ENCODE measurements at regions not wholly inside any gene's neighbourhood (a gene's known extent, or its start where the extent isn't known, plus 50 kb on each side); places are given as distances from the start of the nearest gene placed in this dataset.

DNA sequence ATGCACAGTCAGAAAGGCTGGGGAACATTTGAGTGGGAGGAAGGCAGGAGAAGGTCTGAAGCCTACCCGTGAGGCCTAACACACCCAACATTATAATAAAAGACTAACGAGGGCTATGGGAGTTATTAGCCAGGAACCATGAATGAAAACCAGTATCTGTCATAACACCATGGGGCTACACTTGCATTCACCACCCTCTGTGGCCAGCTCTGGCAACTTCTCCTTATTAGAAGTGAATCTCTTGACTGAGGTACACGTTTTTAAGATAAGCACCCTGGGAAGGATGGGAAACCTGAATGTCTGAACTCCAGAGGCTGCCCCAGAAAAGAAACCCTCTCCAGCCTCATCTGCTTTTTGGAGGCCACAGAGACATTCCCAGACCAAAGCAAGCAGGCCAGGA lies 204.3 kb upstream of the RAB4A start:
- ChIA-PET CTCF (no interaction called here), POLR2A (ENCODE audit: unreplicated experiment) (no interaction called here)
- H3K9me3 ChIP-seq (ENCODE audit: insufficient read depth, low read depth): no peaks in the 10 kb centered on the region
- H2AFZ ChIP-seq: no peak overlapping the region
- H4K20me1 ChIP-seq (ENCODE audit: insufficient read depth): no peaks in the 10 kb centered on the region; the same call in 1 of the 2 replicates
- H3K27me3 ChIP-seq (ENCODE audit: insufficient read depth, low read depth): peaks cover 50% of the 10 kb centered on the region
- TF ChIP-seq, protein P1, sequence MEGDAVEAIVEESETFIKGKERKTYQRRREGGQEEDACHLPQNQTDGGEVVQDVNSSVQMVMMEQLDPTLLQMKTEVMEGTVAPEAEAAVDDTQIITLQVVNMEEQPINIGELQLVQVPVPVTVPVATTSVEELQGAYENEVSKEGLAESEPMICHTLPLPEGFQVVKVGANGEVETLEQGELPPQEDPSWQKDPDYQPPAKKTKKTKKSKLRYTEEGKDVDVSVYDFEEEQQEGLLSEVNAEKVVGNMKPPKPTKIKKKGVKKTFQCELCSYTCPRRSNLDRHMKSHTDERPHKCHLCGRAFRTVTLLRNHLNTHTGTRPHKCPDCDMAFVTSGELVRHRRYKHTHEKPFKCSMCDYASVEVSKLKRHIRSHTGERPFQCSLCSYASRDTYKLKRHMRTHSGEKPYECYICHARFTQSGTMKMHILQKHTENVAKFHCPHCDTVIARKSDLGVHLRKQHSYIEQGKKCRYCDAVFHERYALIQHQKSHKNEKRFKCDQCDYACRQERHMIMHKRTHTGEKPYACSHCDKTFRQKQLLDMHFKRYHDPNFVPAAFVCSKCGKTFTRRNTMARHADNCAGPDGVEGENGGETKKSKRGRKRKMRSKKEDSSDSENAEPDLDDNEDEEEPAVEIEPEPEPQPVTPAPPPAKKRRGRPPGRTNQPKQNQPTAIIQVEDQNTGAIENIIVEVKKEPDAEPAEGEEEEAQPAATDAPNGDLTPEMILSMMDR (conservative IDR thresholded peaks at IDR 0.05): no peak
- TF ChIP-seq EZH2 (IDR thresholded peaks at IDR 0.05; ENCODE audit: low read depth): no peak
- H3F3A ChIP-seq (ENCODE audit: insufficient read depth, low read depth): no peaks in the 10 kb centered on the region
- intact Hi-C loops (cut with micrococcal nuclease; ENCODE audit: unreplicated experiment): no loop called here
- no peak overlapping the region for H3K4me2 ChIP-seq
- no peaks in the 10 kb centered on the region for H3K79me2 ChIP-seq (ENCODE audit: low read depth)
- no peaks in the 10 kb centered on the region for H3K4me1 ChIP-seq (replicated peaks; ENCODE audit: insufficient read depth)
- no peak overlapping the region for H3K27ac ChIP-seq
- no peaks in the 10 kb centered on the region for H3K9me2 ChIP-seq (ENCODE audit: insufficient read depth)
- no TSS peak for BruUV-seq (replicated peaks)
- H3K36me3 ChIP-seq (ENCODE audit: low read depth): no peaks in the 10 kb centered on the region
- H3K4me3 ChIP-seq: no peak overlapping the region
- DNase-seq: no peak

DNA sequence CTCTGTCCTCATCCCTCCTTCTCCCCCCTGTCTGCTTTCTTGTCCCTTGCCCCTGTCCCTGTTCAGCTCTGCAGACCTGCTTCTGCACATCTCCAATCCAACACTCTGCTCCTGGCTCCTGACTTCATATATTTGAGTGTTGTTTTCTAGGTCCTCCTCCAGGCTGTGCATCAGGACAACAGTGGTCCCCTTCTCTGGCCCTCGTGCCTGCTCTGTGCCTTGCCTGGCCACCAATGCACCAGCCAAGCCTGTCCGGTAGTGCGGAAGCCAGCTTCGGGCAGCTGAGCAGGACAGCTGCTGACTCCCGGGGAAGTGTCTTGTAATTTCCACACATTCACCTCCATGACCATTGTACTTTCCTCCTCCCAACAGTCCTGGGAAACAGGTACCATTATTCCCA lies 203.4 kb upstream of the RAB4A start:
- no peaks in the 10 kb centered on the region for H3K4me1 ChIP-seq (replicated peaks; ENCODE audit: insufficient read depth)
- H3K4me2 ChIP-seq: no peak overlapping the region
- CTCF ChIA-PET: no interaction called here
- no peak overlapping the region for H2AFZ ChIP-seq
- H3K27me3 ChIP-seq (ENCODE audit: insufficient read depth, low read depth): peaks cover 45% of the 10 kb centered on the region
- H3K4me3 ChIP-seq: no peak overlapping the region
- H3K79me2 ChIP-seq (ENCODE audit: low read depth): no peaks in the 10 kb centered on the region
- no peak for TF ChIP-seq EZH2 (IDR thresholded peaks at IDR 0.05; ENCODE audit: low read depth)
- TF ChIP-seq, protein P1 (conservative IDR thresholded peaks at IDR 0.05): no peak
- intact Hi-C loops (cut with micrococcal nuclease; ENCODE audit: unreplicated experiment): no loop called here
- POLR2A ChIA-PET (ENCODE audit: unreplicated experiment): no interaction called here
- H4K20me1 ChIP-seq (ENCODE audit: insufficient read depth): no peaks in the 10 kb centered on the region
- H3K9me2 ChIP-seq (ENCODE audit: insufficient read depth): no peaks in the 10 kb centered on the region
- no peaks in the 10 kb centered on the region for H3K9me3 ChIP-seq (ENCODE audit: insufficient read depth, low read depth)
- no peaks in the 10 kb centered on the region for H3K36me3 ChIP-seq (ENCODE audit: low read depth)
- no peaks in the 10 kb centered on the region for H3F3A ChIP-seq (ENCODE audit: insufficient read depth, low read depth)
- no TSS peak for BruUV-seq (replicated peaks)
- DNase-seq: no peak
- H3K27ac ChIP-seq: no peak overlapping the region

DNA sequence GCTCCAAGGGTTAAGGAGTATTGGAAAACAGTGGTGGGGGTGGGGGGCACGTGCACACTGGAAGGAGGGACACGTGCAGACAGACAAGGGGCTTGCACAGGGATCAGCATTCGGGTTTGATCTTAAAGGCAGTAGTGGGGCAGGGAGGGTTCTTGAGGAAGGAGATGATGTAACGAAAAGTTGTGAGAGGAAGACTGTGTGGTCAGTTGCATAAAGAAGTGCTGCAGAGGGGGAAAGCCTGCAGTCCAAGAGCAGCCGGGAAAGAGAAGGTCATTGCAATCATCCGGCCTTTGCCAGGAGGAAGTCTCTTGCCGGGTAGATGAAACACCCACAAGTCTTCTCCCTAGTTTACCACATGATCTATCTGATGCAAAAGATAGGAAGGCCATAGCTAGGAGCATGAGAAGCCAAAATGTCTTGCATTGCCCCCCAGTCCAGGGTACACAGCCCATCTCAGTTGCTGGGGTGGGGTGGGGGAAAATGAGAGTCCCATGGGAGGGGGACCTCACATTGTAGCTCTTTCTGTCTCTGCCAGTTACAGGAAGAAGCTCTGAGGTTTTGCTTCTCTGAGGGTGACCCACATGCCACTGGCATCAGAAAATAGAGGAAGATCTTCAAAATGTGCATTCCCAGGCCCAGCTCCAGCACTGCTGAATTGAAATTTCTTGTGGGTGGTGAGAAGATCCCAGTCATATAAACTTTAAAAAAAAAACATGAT lies 202.5 kb upstream of the RAB4A start:
- no peaks in the 10 kb centered on the region for H3K9me3 ChIP-seq (ENCODE audit: insufficient read depth, low read depth)
- ChIA-PET CTCF (no interaction called here), POLR2A (ENCODE audit: unreplicated experiment) (no interaction called here)
- no peak overlapping the region for H3K27ac ChIP-seq
- H3K4me3 ChIP-seq: no peak overlapping the region
- BruUV-seq (replicated peaks): no TSS peak
- no peak overlapping the region for H2AFZ ChIP-seq
- TF ChIP-seq, protein P1 (conservative IDR thresholded peaks at IDR 0.05): no peak
- no peak for TF ChIP-seq EZH2 (IDR thresholded peaks at IDR 0.05; ENCODE audit: low read depth)
- no peaks in the 10 kb centered on the region for H3F3A ChIP-seq (ENCODE audit: insufficient read depth, low read depth)
- H3K36me3 ChIP-seq (ENCODE audit: low read depth): no peaks in the 10 kb centered on the region
- no peak overlapping the region for H3K4me2 ChIP-seq
- H3K79me2 ChIP-seq (ENCODE audit: low read depth): no peaks in the 10 kb centered on the region
- H3K4me1 ChIP-seq (replicated peaks; ENCODE audit: insufficient read depth): no peaks in the 10 kb centered on the region
- DNase-seq: no peak
- intact Hi-C loops (cut with micrococcal nuclease; ENCODE audit: unreplicated experiment): no loop called here
- H3K27me3 ChIP-seq (ENCODE audit: insufficient read depth, low read depth): peaks cover 40% of the 10 kb centered on the region
- no peaks in the 10 kb centered on the region for H3K9me2 ChIP-seq (ENCODE audit: insufficient read depth)
- H4K20me1 ChIP-seq (ENCODE audit: insufficient read depth): no peaks in the 10 kb centered on the region

Data from PC-9 (cell line).